ENCODE measurements at regions not wholly inside any gene's neighbourhood (a gene's known extent, or its start where the extent isn't known, plus 50 kb on each side); places are given as distances from the start of the nearest gene placed in this dataset.

GRCh38 chr20:23258747-23259121, 91.9 kb upstream of the NXT1 start:
- no peak overlapping the region for H3K4me3 ChIP-seq
- TF ChIP-seq CTCF (IDR thresholded peaks at IDR 0.05) (no peak), POLR2A (IDR thresholded peaks at IDR 0.05) (no peak)
- 68% methylated on average over 3 of the region's 3 CpGs for WGBS (ENCODE audit: insufficient coverage, low coverage, low lambda C conversion rate, missing lambda C conversion rate)
- no peaks in the 10 kb centered on the region for H3K36me3 ChIP-seq
- intact Hi-C loops (cut with DNase I), result loop anchor here in 1 of 2 donors (10.0 kb wide), 1 partner anchor 56 kb away; no protein-coding TSS in a partner anchor
- H3K9me3 ChIP-seq, result no peaks in the 10 kb centered on the region
- no peaks in the 10 kb centered on the region for H3K27me3 ChIP-seq
- ATAC-seq (no peak), DNase-seq (no peak)
- H3K27ac ChIP-seq, result peak overlapping the region in 2 of 3 donors; percentile 39 to 67
- no peaks in the 10 kb centered on the region for H3K4me1 ChIP-seq

- Histone ChIP-seq H3K9me3 (no peaks in the 10 kb centered on the region), H3K27ac (peak overlapping the region in 2 of 3 donors; percentile 21 to 67), H3K27me3 (no peaks in the 10 kb centered on the region), H3K4me1 (no peaks in the 10 kb centered on the region), H3K4me3 (no peak overlapping the region), H3K36me3 (no peaks in the 10 kb centered on the region)
- ATAC-seq, result peak; percentile 68 to 89 (median 80)
- intact Hi-C loops (cut with DNase I), result loop anchor here in 1 of 2 donors (10.0 kb wide), 1 partner anchor 57 kb away; no protein-coding TSS in a partner anchor
- no peak for TF ChIP-seq POLR2A (IDR thresholded peaks at IDR 0.05)
- no peak for TF ChIP-seq CTCF (IDR thresholded peaks at IDR 0.05)
- 39% methylated on average over 7 of the region's 8 CpGs for whole genome bisulfite sequencing (ENCODE audit: insufficient coverage, low coverage, low lambda C conversion rate, missing lambda C conversion rate)
- no peak for DNase-seq
Measured at GRCh38 chr20:23257848-23258746, 92.5 kb upstream of the NXT1 start.

- H3K27ac ChIP-seq, result peak overlapping the region in 2 of 3 donors; percentile 14 to 57
- H3K9me3 ChIP-seq, result no peaks in the 10 kb centered on the region
- DNase-seq, result no peak
- H3K36me3 ChIP-seq, result no peaks in the 10 kb centered on the region
- ATAC-seq, result peak in 1 of 4 donors; percentile 38
- no peaks in the 10 kb centered on the region for H3K4me1 ChIP-seq
- no peak overlapping the region for H3K4me3 ChIP-seq
- WGBS (ENCODE audit: insufficient coverage, low coverage, low lambda C conversion rate, missing lambda C conversion rate), result 12% methylated on average over 7 of the region's 12 CpGs
- no peak for TF ChIP-seq CTCF (IDR thresholded peaks at IDR 0.05)
- no peak for TF ChIP-seq POLR2A (IDR thresholded peaks at IDR 0.05)
- no peaks in the 10 kb centered on the region for H3K27me3 ChIP-seq
- intact Hi-C loops (cut with DNase I), result loop anchor here in 1 of 2 donors (10.0 kb wide), 1 partner anchor 58 kb away; no protein-coding TSS in a partner anchor
Measured at GRCh38 chr20:23257106-23257761, 93.4 kb upstream of the NXT1 start.

GRCh38 chr20:23255716-23256385, 94.7 kb upstream of the NXT1 start:
- intact Hi-C loops (cut with DNase I), result loop anchor here in 1 of 2 donors (10.0 kb wide), 1 partner anchor 59 kb away; no protein-coding TSS in a partner anchor
- no peak for ATAC-seq
- WGBS (ENCODE audit: insufficient coverage, low coverage, low lambda C conversion rate, missing lambda C conversion rate), result no CpG with 5 or more reads among the region's 6 CpGs
- no peak for DNase-seq
- TF ChIP-seq CTCF (IDR thresholded peaks at IDR 0.05) (no peak), POLR2A (IDR thresholded peaks at IDR 0.05) (no peak)
- no peaks in the 10 kb centered on the region for H3K27me3 ChIP-seq
- H3K4me1 ChIP-seq, result no peaks in the 10 kb centered on the region
- H3K4me3 ChIP-seq, result no peak overlapping the region
- H3K27ac ChIP-seq, result no peak overlapping the region
- no peaks in the 10 kb centered on the region for H3K9me3 ChIP-seq
- H3K36me3 ChIP-seq, result no peaks in the 10 kb centered on the region

Data from right lobe of liver (tissue), 6 donors.